CD4-positive, alpha-beta memory T cell (primary cell): ENCODE measurements at regions not wholly inside any gene's neighbourhood (a gene's known extent, or its start where the extent isn't known, plus 50 kb on each side); places are given as distances from the start of the nearest gene placed in this dataset.

Experiments
- CTCF ChIA-PET: fragments of 350-600 bp; sonication (Branson Sonifier 250); formaldehyde crosslinking; loops from one replicate; lab custom pipeline; 2021; ENCODE audit warnings: inconsistent platforms; ENCODE audit not compliant: partially characterized antibody; lab: Charles Lee
- POLR2A ChIA-PET: fragments of 350-600 bp; sonication (Branson Sonifier 250); formaldehyde crosslinking; loops from one replicate; lab custom pipeline; 2021; ENCODE audit not compliant: partially characterized antibody; lab: Charles Lee
- DNase-seq, 5 donors: peaks; one replicate each; pipeline versions ENCODE4 v3.0.0 to v3.0.0-alpha.2; 2020 to 2022; ENCODE audit warnings: mixed read lengths in 1 of 5
- H3K27ac ChIP-seq: one replicate; pipeline ENCODE4 v1.7.0; 2013; ENCODE audit warnings: low read depth, low read length
- H3K27me3 ChIP-seq: 2 replicates; pipeline ENCODE4 v1.7.0; 2013; ENCODE audit warnings: mild to moderate bottlenecking, low read length, moderate library complexity; ENCODE audit not compliant: insufficient read depth
- H3K36me3 ChIP-seq: 2 replicates; pipeline ENCODE4 v1.7.0; 2013; ENCODE audit warnings: mild to moderate bottlenecking, low read length, moderate library complexity; ENCODE audit not compliant: insufficient read depth
- H3K4me1 ChIP-seq: 2 replicates; pipeline ENCODE4 v1.7.0; 2013; ENCODE audit warnings: mild to moderate bottlenecking, low read length, moderate library complexity; ENCODE audit not compliant: insufficient read depth
- H3K4me3 ChIP-seq, 2 donors: one replicate each; pipeline ENCODE4 v1.7.0; 2013; ENCODE audit warnings: low read length in 2 of 2, mild to moderate bottlenecking in 1 of 2
- H3K9me3 ChIP-seq, 2 donors: one replicate each; pipeline ENCODE4 v1.7.0; 2013; ENCODE audit warnings: low read length in 2 of 2, control low read depth in 1 of 2; ENCODE audit not compliant: control insufficient read depth in 1 of 2
- H3K27ac Mint-ChIP-seq, 7 donors: one replicate each; pipeline ENCODE4 v1.8.0; 2020 to 2021; ENCODE audit warnings: mixed read lengths in 7 of 7, mild to moderate bottlenecking in 6 of 7, inconsistent platforms in 3 of 7, moderate library complexity in 3 of 7
- H3K27me3 Mint-ChIP-seq, 2 donors: one replicate each; pipeline ENCODE4 v1.8.0; 2020 to 2021; ENCODE audit warnings: mixed read lengths in 2 of 2
- H3K36me3 Mint-ChIP-seq, 2 donors: one replicate each; pipeline ENCODE4 v1.8.0; 2020 to 2021; ENCODE audit warnings: mixed read lengths in 2 of 2, inconsistent platforms in 1 of 2, mild to moderate bottlenecking in 1 of 2
- H3K4me1 Mint-ChIP-seq, 4 donors: one replicate each; pipeline ENCODE4 v1.8.0; 2020 to 2021; ENCODE audit warnings: mixed read lengths in 4 of 4, mild to moderate bottlenecking in 1 of 4
- H3K4me3 Mint-ChIP-seq, 8 donors: one replicate each; pipeline ENCODE4 v1.8.0; 2020 to 2021; ENCODE audit warnings: mixed read lengths in 8 of 8, mild to moderate bottlenecking in 7 of 8, moderate library complexity in 6 of 8, inconsistent platforms in 3 of 8
- H3K9me3 Mint-ChIP-seq, 8 donors: one replicate each; pipeline ENCODE4 v1.8.0; 2020 to 2021; ENCODE audit warnings: mixed read lengths in 8 of 8, mild to moderate bottlenecking in 5 of 8, inconsistent platforms in 3 of 8, moderate library complexity in 1 of 8
- intact Hi-C: fragments of 100-400 bp; cut with micrococcal nuclease; formaldehyde crosslinking; loops from one replicate; pipeline ENCODE4 v1.15.1; 2023

GRCh38 chr3:106533788-106534160 is 665.0 kb upstream of the CBLB start:
- H3K4me3 ChIP-seq = no peak overlapping the region
- Mint-ChIP-seq H3K27ac (peak overlapping the region; percentile 37 to 65 (median 41)), H3K4me3 (peak overlapping the region in 3 of 8 donors; percentile 7 to 43 (median 25)), H3K36me3 (peaks cover 6 to 10% of the 10 kb centered on the region in 2 donors), H3K4me1 (peaks cover 5 to 20% (median 13%) of the 10 kb centered on the region in 4 donors), H3K27me3 (no peaks in the 10 kb centered on the region), H3K9me3 (peaks cover 2 to 31% (median 16%) of the 10 kb centered on the region in 8 donors)
- no peaks in the 10 kb centered on the region for H3K36me3 ChIP-seq
- no peak overlapping the region for H3K27ac ChIP-seq
- intact Hi-C loops = no loop called here
- peaks cover 14% of the 10 kb centered on the region for H3K4me1 ChIP-seq
- POLR2A ChIA-PET = no interaction called here
- no peaks in the 10 kb centered on the region for H3K27me3 ChIP-seq
- no peaks in the 10 kb centered on the region for H3K9me3 ChIP-seq
- DNase-seq = no peak
- CTCF ChIA-PET = no interaction called here

- peak; percentile 43 to 85 (median 56) for DNase-seq
- peaks cover 14% of the 10 kb centered on the region for H3K4me1 ChIP-seq
- ChIA-PET CTCF (no interaction called here), POLR2A (no interaction called here)
- intact Hi-C loops = no loop called here
- Mint-ChIP-seq H3K4me3 (peak overlapping the region in 5 of 8 donors; percentile 4 to 56 (median 43)), H3K4me1 (peaks cover 5 to 20% (median 13%) of the 10 kb centered on the region in 4 donors), H3K27ac (peak overlapping the region in 6 of 7 donors; percentile 20 to 65 (median 56)), H3K9me3 (peaks cover 2 to 31% (median 17%) of the 10 kb centered on the region in 8 donors), H3K27me3 (no peaks in the 10 kb centered on the region), H3K36me3 (peaks cover 6 to 10% of the 10 kb centered on the region in 2 donors)
- H3K9me3 ChIP-seq = no peaks in the 10 kb centered on the region
- no peak overlapping the region for H3K4me3 ChIP-seq
- H3K36me3 ChIP-seq = no peaks in the 10 kb centered on the region
- H3K27me3 ChIP-seq = no peaks in the 10 kb centered on the region
- no peak overlapping the region for H3K27ac ChIP-seq
Observed at GRCh38 chr3:106534206-106534605, 665.4 kb upstream of the CBLB start.

GRCh38 chr3:106540743-106541142 is 671.9 kb upstream of the CBLB start:
- no peaks in the 10 kb centered on the region for H3K4me1 ChIP-seq
- H3K4me3 ChIP-seq = no peak overlapping the region
- no peaks in the 10 kb centered on the region for H3K9me3 ChIP-seq
- H3K27ac ChIP-seq = no peak overlapping the region
- intact Hi-C loops = no loop called here
- no peaks in the 10 kb centered on the region for H3K36me3 ChIP-seq
- H3K27ac Mint-ChIP-seq = no peak overlapping the region
- no peaks in the 10 kb centered on the region for H3K27me3 Mint-ChIP-seq
- ChIA-PET CTCF (no interaction called here), POLR2A (no interaction called here)
- no peaks in the 10 kb centered on the region for H3K36me3 Mint-ChIP-seq
- no peaks in the 10 kb centered on the region for H3K27me3 ChIP-seq
- H3K4me3 Mint-ChIP-seq = no peak overlapping the region
- H3K9me3 Mint-ChIP-seq = peaks cover 0 to 19% (median 15%) of the 10 kb centered on the region in 8 donors
- H3K4me1 Mint-ChIP-seq = no peaks in the 10 kb centered on the region
- DNase-seq = no peak

- Histone ChIP-seq H3K27me3 (no peaks in the 10 kb centered on the region), H3K27ac (no peak overlapping the region), H3K36me3 (no peaks in the 10 kb centered on the region), H3K9me3 (no peaks in the 10 kb centered on the region), H3K4me1 (no peaks in the 10 kb centered on the region), H3K4me3 (no peak overlapping the region)
- no peak for DNase-seq
- Mint-ChIP-seq H3K27me3 (no peaks in the 10 kb centered on the region), H3K27ac (no peak overlapping the region), H3K4me1 (no peaks in the 10 kb centered on the region), H3K4me3 (no peak overlapping the region), H3K36me3 (no peaks in the 10 kb centered on the region), H3K9me3 (peaks cover 0 to 16% (median 7%) of the 10 kb centered on the region in 8 donors)
- intact Hi-C loops = no loop called here
- ChIA-PET POLR2A (no interaction called here), CTCF (interaction anchor here (1.0 kb wide), 1 partner anchor 9 kb away, joined by 3 read pairs; no protein-coding TSS in a partner anchor)
Observed at GRCh38 chr3:106542101-106542769, 673.4 kb upstream of the CBLB start.

GRCh38 chr3:106552351-106553043 is 683.7 kb upstream of the CBLB start:
- H3K4me3 Mint-ChIP-seq = no peak overlapping the region
- peaks cover 0 to 10% (median 4%) of the 10 kb centered on the region in 8 donors for H3K9me3 Mint-ChIP-seq
- peak overlapping the region in 1 of 7 donors; percentile 35 for H3K27ac Mint-ChIP-seq
- H3K4me1 Mint-ChIP-seq = no peaks in the 10 kb centered on the region
- no peak for DNase-seq
- peaks cover 0 to 3% of the 10 kb centered on the region in 2 donors for H3K9me3 ChIP-seq
- H3K27me3 Mint-ChIP-seq = no peaks in the 10 kb centered on the region
- ChIA-PET CTCF (interaction anchor here (1.6 kb wide), 1 partner anchor 51 kb away, joined by 3 read pairs; no protein-coding TSS in a partner anchor), POLR2A (no interaction called here)
- H3K36me3 ChIP-seq = no peaks in the 10 kb centered on the region
- no peak overlapping the region for H3K4me3 ChIP-seq
- H3K4me1 ChIP-seq = no peaks in the 10 kb centered on the region
- no peaks in the 10 kb centered on the region for H3K27me3 ChIP-seq
- H3K27ac ChIP-seq = no peak overlapping the region
- intact Hi-C loops = no loop called here
- H3K36me3 Mint-ChIP-seq = no peaks in the 10 kb centered on the region

GRCh38 chr3:106560451-106560966 is 691.7 kb upstream of the CBLB start:
- DNase-seq = no peak
- peaks cover 0 to 2% (median 0%) of the 10 kb centered on the region in 8 donors for H3K9me3 Mint-ChIP-seq
- H3K4me3 Mint-ChIP-seq = no peak overlapping the region
- H3K36me3 Mint-ChIP-seq = no peaks in the 10 kb centered on the region
- Histone ChIP-seq H3K4me3 (no peak overlapping the region), H3K36me3 (no peaks in the 10 kb centered on the region), H3K27ac (no peak overlapping the region), H3K9me3 (no peaks in the 10 kb centered on the region), H3K27me3 (no peaks in the 10 kb centered on the region), H3K4me1 (no peaks in the 10 kb centered on the region)
- H3K27ac Mint-ChIP-seq = no peak overlapping the region
- CTCF ChIA-PET = no interaction called here
- H3K27me3 Mint-ChIP-seq = no peaks in the 10 kb centered on the region
- H3K4me1 Mint-ChIP-seq = no peaks in the 10 kb centered on the region
- POLR2A ChIA-PET = no interaction called here
- intact Hi-C loops = no loop called here

- POLR2A ChIA-PET = no interaction called here
Observed at GRCh38 chr3:106566277-106566676, 697.5 kb upstream of the CBLB start.

More at GRCh38 chr3:106566277-106566676, 697.5 kb upstream of the CBLB start:
- no peaks in the 10 kb centered on the region for H3K9me3 ChIP-seq
- H3K27me3 ChIP-seq = no peaks in the 10 kb centered on the region
- no peak for DNase-seq
- Mint-ChIP-seq H3K4me1 (no peaks in the 10 kb centered on the region), H3K9me3 (peaks cover 0 to 2% (median 0%) of the 10 kb centered on the region in 8 donors), H3K4me3 (no peak overlapping the region), H3K27me3 (no peaks in the 10 kb centered on the region), H3K27ac (peak overlapping the region in 1 of 7 donors; percentile 1), H3K36me3 (no peaks in the 10 kb centered on the region)
- intact Hi-C loops = no loop called here
- no peak overlapping the region for H3K27ac ChIP-seq
- no peaks in the 10 kb centered on the region for H3K4me1 ChIP-seq
- CTCF ChIA-PET = no interaction called here
- no peaks in the 10 kb centered on the region for H3K36me3 ChIP-seq
- H3K4me3 ChIP-seq = no peak overlapping the region
